ENCODE measurements at regions not wholly inside any gene's neighbourhood (a gene's known extent, or its start where the extent isn't known, plus 50 kb on each side); places are given as distances from the start of the nearest gene placed in this dataset.

DNA sequence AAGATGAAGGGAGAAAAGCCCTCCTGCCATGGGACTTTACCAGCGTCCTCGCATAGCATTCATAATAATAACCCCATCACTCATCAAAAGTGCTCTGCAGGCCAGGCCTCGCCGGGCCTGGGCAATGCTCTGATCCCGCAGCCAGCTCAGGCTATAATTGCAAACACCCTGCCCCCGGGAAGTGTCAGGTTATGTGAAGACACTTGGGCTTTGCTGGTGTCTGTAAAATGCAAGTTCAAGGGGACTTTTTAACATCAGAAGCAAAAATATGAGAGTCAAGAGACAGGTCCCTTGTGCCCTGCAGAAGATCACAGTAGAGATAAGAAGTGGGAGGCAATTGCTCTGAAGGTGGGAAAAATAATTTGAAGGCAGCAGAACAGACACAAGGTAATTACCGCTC, 381.0 kb downstream of the MAFB start:
- TF ChIP-seq POLR2AphosphoS5 (IDR thresholded peaks at IDR 0.05; ENCODE audit: low read depth) (no peak), SPI1 (IDR thresholded peaks at IDR 0.05; ENCODE audit: borderline replicate concordance, low read depth) (no peak), GABPA (IDR thresholded peaks at IDR 0.05; ENCODE audit: low read depth) (no peak)
- TF ChIP-seq, protein P1, sequence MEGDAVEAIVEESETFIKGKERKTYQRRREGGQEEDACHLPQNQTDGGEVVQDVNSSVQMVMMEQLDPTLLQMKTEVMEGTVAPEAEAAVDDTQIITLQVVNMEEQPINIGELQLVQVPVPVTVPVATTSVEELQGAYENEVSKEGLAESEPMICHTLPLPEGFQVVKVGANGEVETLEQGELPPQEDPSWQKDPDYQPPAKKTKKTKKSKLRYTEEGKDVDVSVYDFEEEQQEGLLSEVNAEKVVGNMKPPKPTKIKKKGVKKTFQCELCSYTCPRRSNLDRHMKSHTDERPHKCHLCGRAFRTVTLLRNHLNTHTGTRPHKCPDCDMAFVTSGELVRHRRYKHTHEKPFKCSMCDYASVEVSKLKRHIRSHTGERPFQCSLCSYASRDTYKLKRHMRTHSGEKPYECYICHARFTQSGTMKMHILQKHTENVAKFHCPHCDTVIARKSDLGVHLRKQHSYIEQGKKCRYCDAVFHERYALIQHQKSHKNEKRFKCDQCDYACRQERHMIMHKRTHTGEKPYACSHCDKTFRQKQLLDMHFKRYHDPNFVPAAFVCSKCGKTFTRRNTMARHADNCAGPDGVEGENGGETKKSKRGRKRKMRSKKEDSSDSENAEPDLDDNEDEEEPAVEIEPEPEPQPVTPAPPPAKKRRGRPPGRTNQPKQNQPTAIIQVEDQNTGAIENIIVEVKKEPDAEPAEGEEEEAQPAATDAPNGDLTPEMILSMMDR (IDR thresholded peaks at IDR 0.05; ENCODE audit: insufficient read depth, low read length) = no peak
- TF ChIP-seq, protein P2, sequence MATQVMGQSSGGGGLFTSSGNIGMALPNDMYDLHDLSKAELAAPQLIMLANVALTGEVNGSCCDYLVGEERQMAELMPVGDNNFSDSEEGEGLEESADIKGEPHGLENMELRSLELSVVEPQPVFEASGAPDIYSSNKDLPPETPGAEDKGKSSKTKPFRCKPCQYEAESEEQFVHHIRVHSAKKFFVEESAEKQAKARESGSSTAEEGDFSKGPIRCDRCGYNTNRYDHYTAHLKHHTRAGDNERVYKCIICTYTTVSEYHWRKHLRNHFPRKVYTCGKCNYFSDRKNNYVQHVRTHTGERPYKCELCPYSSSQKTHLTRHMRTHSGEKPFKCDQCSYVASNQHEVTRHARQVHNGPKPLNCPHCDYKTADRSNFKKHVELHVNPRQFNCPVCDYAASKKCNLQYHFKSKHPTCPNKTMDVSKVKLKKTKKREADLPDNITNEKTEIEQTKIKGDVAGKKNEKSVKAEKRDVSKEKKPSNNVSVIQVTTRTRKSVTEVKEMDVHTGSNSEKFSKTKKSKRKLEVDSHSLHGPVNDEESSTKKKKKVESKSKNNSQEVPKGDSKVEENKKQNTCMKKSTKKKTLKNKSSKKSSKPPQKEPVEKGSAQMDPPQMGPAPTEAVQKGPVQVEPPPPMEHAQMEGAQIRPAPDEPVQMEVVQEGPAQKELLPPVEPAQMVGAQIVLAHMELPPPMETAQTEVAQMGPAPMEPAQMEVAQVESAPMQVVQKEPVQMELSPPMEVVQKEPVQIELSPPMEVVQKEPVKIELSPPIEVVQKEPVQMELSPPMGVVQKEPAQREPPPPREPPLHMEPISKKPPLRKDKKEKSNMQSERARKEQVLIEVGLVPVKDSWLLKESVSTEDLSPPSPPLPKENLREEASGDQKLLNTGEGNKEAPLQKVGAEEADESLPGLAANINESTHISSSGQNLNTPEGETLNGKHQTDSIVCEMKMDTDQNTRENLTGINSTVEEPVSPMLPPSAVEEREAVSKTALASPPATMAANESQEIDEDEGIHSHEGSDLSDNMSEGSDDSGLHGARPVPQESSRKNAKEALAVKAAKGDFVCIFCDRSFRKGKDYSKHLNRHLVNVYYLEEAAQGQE (IDR thresholded peaks at IDR 0.05; ENCODE audit: insufficient replicate concordance, low read depth) = no peak
